Activated CD8-positive, alpha-beta memory T cell treated with anti-CD3 and anti-CD28 coated beads for 36 hours (primary cell): ENCODE measurements at regions not wholly inside any gene's neighbourhood (a gene's known extent, or its start where the extent isn't known, plus 50 kb on each side); places are given as distances from the start of the nearest gene placed in this dataset.
"Not testable (repeated sequence)": the region's sequence is repeated elsewhere in the genome, so short reads cannot be mapped to it uniquely, and the experiment has no call there.

Experiments
- CTCF ChIA-PET: fragments of 350-600 bp; sonication (Branson Sonifier 250); formaldehyde crosslinking; loops from one replicate; lab custom pipeline; 2021; ENCODE audit warnings: antibody characterized with exemption; lab: Charles Lee
- POLR2A ChIA-PET: fragments of 350-600 bp; sonication (Branson Sonifier 250); formaldehyde crosslinking; loops from one replicate; lab custom pipeline; 2021; ENCODE audit warnings: antibody characterized with exemption; lab: Charles Lee

- POLR2A ChIA-PET: no interaction called here
Observed at GRCh38 chrX:97846718-97847237, 963.1 kb downstream of the RPA4 start.

GRCh38 chrX:97847885-97848679, 964.4 kb downstream of the RPA4 start:
- ChIA-PET POLR2A (no interaction called here), CTCF (no interaction called here)

More at GRCh38 chrX:97846718-97847237, 963.1 kb downstream of the RPA4 start:
- CTCF ChIA-PET: no interaction called here

GRCh38 chrX:97849951-97850350, 966.2 kb downstream of the RPA4 start:
- ChIA-PET CTCF (no interaction called here), POLR2A (no interaction called here)

GRCh38 chrX:97850911-97851310, 967.2 kb downstream of the RPA4 start:
- ChIA-PET CTCF (no interaction called here), POLR2A (no interaction called here)

- POLR2A ChIA-PET: no interaction called here
- CTCF ChIA-PET: no interaction called here
Observed at GRCh38 chrX:97854086-97854485, 970.4 kb downstream of the RPA4 start.

- CTCF ChIA-PET: no interaction called here
Observed at GRCh38 chrX:97858592-97858991, 974.9 kb downstream of the RPA4 start.

GRCh38 chrX:97860226-97860625, 976.5 kb downstream of the RPA4 start:
- ChIA-PET POLR2A (no interaction called here), CTCF (no interaction called here)

More at GRCh38 chrX:97858592-97858991, 974.9 kb downstream of the RPA4 start:
- POLR2A ChIA-PET: no interaction called here

GRCh38 chrX:97863261-97863660, 979.6 kb downstream of the RPA4 start:
- CTCF ChIA-PET: no interaction called here
- POLR2A ChIA-PET: no interaction called here

- CTCF ChIA-PET: no interaction called here
- POLR2A ChIA-PET: no interaction called here
Observed at GRCh38 chrX:97867266-97867665, 983.6 kb downstream of the RPA4 start.

GRCh38 chrX:97876697-97877407, 993.1 kb downstream of the RPA4 start:
- POLR2A ChIA-PET: no interaction called here
- CTCF ChIA-PET: no interaction called here

GRCh38 chrX:97882306-97882705, 998.6 kb downstream of the RPA4 start:
- POLR2A ChIA-PET: no interaction called here
- CTCF ChIA-PET: no interaction called here

GRCh38 chrX:97895751-97896150, 1012.0 kb downstream of the RPA4 start:
- CTCF ChIA-PET: no interaction called here
- POLR2A ChIA-PET: no interaction called here

GRCh38 chrX:97897998-97898397, 1014.3 kb downstream of the RPA4 start:
- ChIA-PET POLR2A (no interaction called here), CTCF (no interaction called here)

GRCh38 chrX:97898798-97899197, 1015.1 kb downstream of the RPA4 start:
- ChIA-PET CTCF (no interaction called here), POLR2A (no interaction called here)

- CTCF ChIA-PET: no interaction called here
- POLR2A ChIA-PET: no interaction called here
Observed at GRCh38 chrX:97907791-97908190, 1024.1 kb downstream of the RPA4 start.

GRCh38 chrX:97909245-97909644, 1025.5 kb downstream of the RPA4 start:
- POLR2A ChIA-PET: no interaction called here
- CTCF ChIA-PET: no interaction called here

- POLR2A ChIA-PET, CTCF ChIA-PET: not testable (repeated sequence)
Observed at GRCh38 chrX:97915390-97915789, 1031.7 kb downstream of the RPA4 start.

GRCh38 chrX:97921223-97921622, 1037.5 kb downstream of the RPA4 start:
- POLR2A ChIA-PET, CTCF ChIA-PET: not testable (repeated sequence)

- ChIA-PET CTCF (no interaction called here), POLR2A (no interaction called here)
Observed at GRCh38 chrX:97931586-97931985, 1047.9 kb downstream of the RPA4 start.

- CTCF ChIA-PET: no interaction called here
- POLR2A ChIA-PET: no interaction called here
Observed at GRCh38 chrX:97936296-97936695, 1052.6 kb downstream of the RPA4 start.

- ChIA-PET CTCF (no interaction called here), POLR2A (no interaction called here)
Observed at GRCh38 chrX:97938706-97939105, 1055.0 kb downstream of the RPA4 start.
